Peyer's patch (tissue), 4 donors: ENCODE measurements at regions not wholly inside any gene's neighbourhood (a gene's known extent, or its start where the extent isn't known, plus 50 kb on each side); places are given as distances from the start of the nearest gene placed in this dataset.

Experiments used
- CTCF ChIP-seq, 6 experiments: fragments of 450-650 bp in 4 of 6; fragments of 200-600 bp in 2 of 6; sonication (generic) in 1 of 6; IDR thresholded peaks; one replicate each; pipeline ENCODE4 v1.5.1; 2017 to 2019; ENCODE audit warnings: antibody characterized with exemption in 6 of 6, mild to moderate bottlenecking in 3 of 6, moderate library complexity in 1 of 6
- POLR2A ChIP-seq, 2 donors: fragments of 450-650 bp; IDR thresholded peaks; one replicate each; pipeline ENCODE4 v1.5.1; 2017; ENCODE audit warnings: antibody characterized with exemption in 2 of 2, mild to moderate bottlenecking in 2 of 2, moderate library complexity in 2 of 2

- no peak for TF ChIP-seq CTCF (IDR thresholded peaks at IDR 0.05)
- no peak for TF ChIP-seq POLR2A (IDR thresholded peaks at IDR 0.05)
Observed at GRCh38 chr7:119472408-119473038, 800.5 kb upstream of the KCND2 start.
